Limb (tissue), 2 donors: ENCODE measurements at regions not wholly inside any gene's neighbourhood (a gene's known extent, or its start where the extent isn't known, plus 50 kb on each side); places are given as distances from the start of the nearest gene placed in this dataset.
A peak's percentile ranks its signal among the peaks of the same experiment; 100 is the strongest.
"Not testable (repeated sequence)": the region's sequence is repeated elsewhere in the genome, so short reads cannot be mapped to it uniquely, and the experiment has no call there.

Experiments
- DNase-seq, 2 donors: peaks; one replicate each; pipeline ENCODE4 v3.0.0-alpha.2; 2016; ENCODE audit errors: extremely low spot score in 2 of 2

GRCh38 chr7:116340943-116341907 lies 130.9 kb downstream of the TES start:
- no peak for DNase-seq

GRCh38 chr7:116342125-116342524 lies 131.8 kb downstream of the TES start:
- no peak for DNase-seq

- no peak for DNase-seq
Measured at GRCh38 chr7:116347151-116347832, 137.0 kb downstream of the TES start.

GRCh38 chr7:116348346-116348745 lies 138.0 kb downstream of the TES start:
- no peak for DNase-seq

GRCh38 chr7:116351966-116352365 lies 141.6 kb downstream of the TES start:
- no peak for DNase-seq

GRCh38 chr7:116353647-116354046 lies 143.3 kb downstream of the TES start:
- peak; percentile 58 to 65 for DNase-seq

GRCh38 chr7:116354171-116354545 lies 143.8 kb downstream of the TES start:
- peak; percentile 80 to 93 for DNase-seq

GRCh38 chr7:116354546-116355423 lies 144.4 kb downstream of the TES start:
- DNase-seq, result peak; percentile 63 to 91

- DNase-seq, result no peak
Measured at GRCh38 chr7:116355424-116355765, 144.1 kb upstream of the CAV2 start.

GRCh38 chr7:116356333-116356965 lies 143.1 kb upstream of the CAV2 start:
- no peak for DNase-seq

GRCh38 chr7:116356979-116357378 lies 142.6 kb upstream of the CAV2 start:
- no peak for DNase-seq

- DNase-seq, result no peak
Measured at GRCh38 chr7:116357781-116358670, 141.5 kb upstream of the CAV2 start.

GRCh38 chr7:116361767-116362166 lies 137.8 kb upstream of the CAV2 start:
- DNase-seq, result no peak

- DNase-seq, result no peak
Measured at GRCh38 chr7:116363637-116364432, 135.7 kb upstream of the CAV2 start.

- DNase-seq, result no peak
Measured at GRCh38 chr7:116364469-116364868, 135.1 kb upstream of the CAV2 start.

GRCh38 chr7:116365797-116366196 lies 133.7 kb upstream of the CAV2 start:
- DNase-seq, result no peak

- DNase-seq, result no peak
Measured at GRCh38 chr7:116367171-116367813, 132.2 kb upstream of the CAV2 start.

GRCh38 chr7:116368965-116369364 lies 130.6 kb upstream of the CAV2 start:
- DNase-seq, result no peak

GRCh38 chr7:116371536-116371935 lies 128.0 kb upstream of the CAV2 start:
- not testable (repeated sequence) for DNase-seq
